Left renal cortex interstitium (tissue), 4 donors: ENCODE measurements at regions not wholly inside any gene's neighbourhood (a gene's known extent, or its start where the extent isn't known, plus 50 kb on each side); places are given as distances from the start of the nearest gene placed in this dataset.

Experiments
- DNase-seq, 4 donors: peaks; one replicate each; pipeline ENCODE4 v3.0.0-alpha.2; 2013; ENCODE audit warnings: low read depth in 4 of 4, low spot score in 2 of 4, missing footprints in 1 of 4

DNA sequence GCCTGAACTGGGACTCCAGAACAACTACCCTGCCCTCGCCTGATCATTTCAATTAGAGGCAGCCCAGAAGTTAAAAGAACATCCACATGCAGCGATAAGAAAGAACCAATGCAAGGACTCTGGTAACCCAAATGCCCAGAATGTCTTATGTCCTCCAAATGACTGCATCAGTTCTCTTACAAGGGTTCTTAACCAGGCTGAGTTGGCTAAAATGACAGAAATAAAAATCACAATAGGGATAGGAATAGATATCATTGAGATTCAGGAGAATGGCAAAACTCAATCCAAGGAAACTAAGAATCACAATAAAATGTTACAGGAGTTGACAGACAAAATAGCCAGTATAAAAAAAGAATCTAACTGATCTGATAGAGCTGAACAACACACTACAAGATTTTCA is 80.1 kb upstream of the PTGFR start:
- DNase-seq, result no peak

DNA sequence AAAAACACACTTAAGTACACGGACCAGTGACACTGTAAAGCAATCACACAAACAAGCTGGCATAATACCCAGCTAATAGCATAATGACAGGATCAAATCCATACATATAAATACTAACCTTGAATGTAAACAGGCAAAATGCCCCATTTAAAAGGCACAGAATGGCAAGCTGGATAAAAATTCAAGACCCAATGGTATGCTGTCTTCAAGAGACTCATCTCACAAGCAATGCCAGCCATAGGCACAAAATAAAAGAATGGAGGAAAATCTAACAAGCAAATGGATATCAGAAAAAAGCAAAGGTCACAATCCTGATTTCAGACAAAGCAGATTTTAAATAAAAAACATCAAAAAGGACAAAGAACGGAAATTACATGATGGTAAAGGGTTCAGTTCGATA is 79.1 kb upstream of the PTGFR start:
- DNase-seq, result no peak

DNA sequence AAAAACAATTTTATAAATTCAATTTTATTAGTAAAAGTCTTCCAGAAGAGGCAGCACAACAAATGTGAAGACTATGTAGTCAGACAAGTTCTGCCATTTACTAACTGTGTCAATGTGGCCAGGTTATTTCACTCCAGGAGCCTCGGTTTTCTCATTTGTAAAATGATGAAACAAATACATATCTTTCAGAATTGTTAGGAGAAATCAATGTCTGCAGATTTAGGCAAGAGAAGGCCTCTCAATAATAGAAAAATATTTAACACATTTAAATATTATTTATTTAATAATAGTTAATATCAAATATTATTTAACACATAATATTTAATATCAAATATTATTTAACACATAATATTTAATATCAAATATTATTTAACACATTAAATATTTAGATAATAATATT is 75.6 kb upstream of the PTGFR start:
- DNase-seq, result no peak

DNA sequence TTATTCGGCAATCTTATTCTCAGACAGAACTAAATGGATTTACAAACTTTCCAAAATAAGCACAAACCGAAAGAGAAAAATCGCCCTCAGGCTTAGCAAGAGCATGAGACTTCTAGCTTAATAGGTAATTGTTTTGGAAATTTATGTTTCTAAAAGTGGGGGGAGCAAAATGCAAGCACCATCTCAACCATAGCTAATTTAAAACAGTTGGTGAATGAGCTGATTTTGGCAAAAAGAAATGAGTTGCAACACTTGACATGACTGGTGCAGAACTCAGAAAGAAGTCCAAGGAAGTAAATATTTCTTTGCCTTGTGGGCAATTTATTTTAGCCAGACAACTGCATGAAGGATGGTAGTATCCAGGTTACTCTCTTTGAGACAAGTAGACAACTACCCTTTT is 71.5 kb upstream of the PTGFR start:
- DNase-seq, result no peak

DNA sequence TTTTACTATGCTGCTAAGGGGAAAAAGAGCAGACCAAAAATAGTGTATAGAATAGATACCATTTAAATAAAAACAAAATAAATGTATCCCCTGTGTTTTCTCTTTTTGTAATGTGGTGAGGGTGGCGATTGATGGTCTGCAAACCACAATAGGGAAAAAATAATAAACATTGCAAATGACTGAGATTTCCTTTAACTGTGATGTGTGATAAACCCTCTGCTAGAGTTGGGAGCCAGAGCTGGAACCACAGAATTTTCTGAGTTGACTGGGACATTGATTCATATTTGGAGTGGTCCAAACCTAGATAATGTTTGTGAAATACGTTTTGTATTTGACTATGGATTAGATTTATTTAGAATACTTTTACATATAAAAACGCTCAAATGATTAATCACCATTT is 70.6 kb upstream of the PTGFR start:
- DNase-seq, result no peak

DNA sequence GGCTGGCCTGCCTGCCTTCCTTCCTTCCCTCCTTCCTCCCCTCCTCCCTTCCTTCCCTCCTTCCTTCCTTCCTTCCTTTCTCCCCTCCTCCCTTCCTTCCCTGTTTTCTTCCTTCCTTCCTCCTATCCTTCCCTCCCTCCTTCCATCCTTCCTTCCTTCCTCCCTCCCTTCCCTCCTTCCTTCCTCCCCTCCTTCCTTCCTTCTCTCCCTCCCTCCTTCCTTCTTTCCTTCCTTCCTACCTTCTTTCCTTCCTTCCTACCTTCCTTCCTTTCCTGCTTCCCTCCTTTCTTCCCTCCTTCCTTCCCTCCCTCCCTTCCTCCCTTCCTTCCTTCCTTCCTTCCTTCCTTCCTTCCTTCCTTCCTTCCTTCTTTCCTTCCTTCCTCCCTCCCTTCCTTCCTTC is 70.1 kb upstream of the PTGFR start:
- DNase-seq, result no peak

DNA sequence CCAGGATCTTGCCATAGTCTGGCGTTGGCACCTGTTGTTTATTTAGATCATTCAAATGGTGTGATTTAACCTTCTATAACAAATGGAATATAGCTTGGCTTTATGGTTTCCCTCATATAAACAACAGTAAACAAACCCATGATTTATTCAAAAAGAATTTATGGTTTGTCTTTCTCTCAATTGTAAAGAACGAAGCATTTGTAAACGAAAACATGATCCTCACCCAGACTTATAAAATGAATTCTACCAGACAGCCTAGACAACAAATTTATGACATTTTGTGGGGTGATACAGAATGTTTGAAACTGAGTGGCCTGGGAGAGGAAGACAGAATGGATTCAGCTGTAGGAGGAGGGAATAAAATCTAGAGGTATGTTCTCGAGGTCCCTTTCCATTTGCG is 66.1 kb upstream of the PTGFR start:
- DNase-seq, result no peak

DNA sequence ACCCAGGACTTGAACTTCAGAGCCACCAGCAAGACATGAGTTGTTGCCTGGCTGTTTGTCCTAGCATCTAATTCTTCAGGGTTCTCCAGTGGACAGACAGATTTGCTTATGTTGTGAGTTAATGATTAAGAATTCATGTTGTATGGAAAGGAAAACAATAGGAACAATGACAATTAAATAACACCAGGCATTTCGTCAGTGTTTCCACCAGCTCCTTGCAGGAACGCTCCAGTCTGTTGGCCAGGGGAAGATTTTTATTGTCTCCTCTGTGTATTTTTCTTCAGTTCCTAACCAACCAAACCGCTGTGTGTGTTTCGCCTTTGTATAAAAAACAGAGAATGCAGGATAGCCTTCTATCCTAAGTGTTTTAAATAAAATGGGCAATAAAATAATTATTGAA is 64.4 kb upstream of the PTGFR start:
- DNase-seq, result no peak

DNA sequence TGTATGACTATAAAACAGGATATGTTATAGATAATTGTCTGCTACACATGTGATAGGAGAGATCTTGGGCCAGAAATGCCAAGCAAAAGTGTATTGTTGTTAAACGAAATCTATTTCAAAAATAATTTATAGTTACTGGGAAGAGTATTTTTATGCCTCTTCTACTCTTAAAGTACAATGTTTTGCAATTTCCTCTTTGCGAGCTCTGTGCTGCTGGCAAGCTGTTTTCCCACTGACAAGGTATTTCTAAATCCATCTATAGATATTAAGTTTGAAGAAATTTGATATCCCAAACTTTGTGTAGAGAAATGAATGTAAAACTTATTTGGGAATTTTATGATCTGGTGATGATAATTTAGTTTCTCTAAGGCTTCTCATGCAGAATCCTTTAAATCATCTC is 63.3 kb upstream of the PTGFR start:
- DNase-seq, result no peak

DNA sequence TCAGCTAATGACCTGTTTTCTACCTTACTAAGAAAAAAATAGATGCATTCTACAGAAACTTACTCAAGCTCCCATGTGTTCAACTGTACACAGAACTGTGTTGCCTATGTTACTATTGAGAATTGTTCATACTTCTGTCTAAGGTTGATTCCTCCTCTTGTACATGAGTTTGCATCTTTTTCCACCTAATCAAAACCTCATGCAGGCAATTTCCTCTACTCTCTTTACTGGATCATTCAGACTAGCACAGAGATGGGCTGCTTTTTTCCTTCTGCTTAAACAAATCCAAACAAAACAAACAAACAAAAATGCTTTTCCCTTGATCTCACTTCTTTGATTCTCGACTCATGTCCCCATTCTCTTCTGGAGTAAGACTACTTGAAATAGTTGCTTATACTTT is 58.8 kb upstream of the PTGFR start:
- DNase-seq, result no peak

DNA sequence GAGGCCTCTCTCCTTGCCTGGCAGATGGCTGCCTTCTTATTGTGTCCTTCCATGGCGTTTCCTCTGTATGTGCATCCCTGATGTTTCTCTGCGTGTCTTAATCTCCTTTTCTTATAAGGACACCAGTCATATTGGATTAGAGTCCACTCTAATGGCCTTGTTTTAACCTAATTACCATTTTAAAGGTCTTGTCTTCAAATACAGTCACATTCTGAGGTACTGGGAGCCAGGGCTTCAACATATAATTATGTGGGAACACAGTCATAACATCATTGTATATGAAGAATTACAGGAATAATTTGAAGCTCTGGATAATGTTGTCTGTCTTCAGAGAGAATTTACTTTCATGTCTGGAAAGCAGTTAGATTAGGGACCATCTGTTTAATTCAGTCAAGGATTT is 56.4 kb upstream of the PTGFR start:
- no peak for DNase-seq

DNA sequence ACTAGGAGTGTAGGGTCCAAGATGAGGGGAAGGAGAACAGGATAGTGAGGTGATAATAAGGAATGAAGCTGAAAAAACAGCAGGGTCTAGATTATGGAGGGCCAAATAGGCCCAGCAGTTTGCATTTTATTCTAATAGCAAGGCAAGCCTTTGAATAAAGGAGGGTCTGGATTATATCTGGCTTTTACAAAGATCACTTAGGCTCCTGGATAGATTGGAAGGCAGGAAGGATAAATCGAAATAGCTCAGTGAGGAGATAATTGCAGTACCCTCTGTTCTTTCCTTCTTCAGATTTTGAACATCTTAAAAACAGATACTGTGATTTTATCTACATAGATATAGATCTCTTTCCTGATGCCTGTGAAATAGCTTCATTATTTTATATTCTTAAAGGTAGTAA is 53.8 kb upstream of the PTGFR start:
- DNase-seq, result no peak

DNA sequence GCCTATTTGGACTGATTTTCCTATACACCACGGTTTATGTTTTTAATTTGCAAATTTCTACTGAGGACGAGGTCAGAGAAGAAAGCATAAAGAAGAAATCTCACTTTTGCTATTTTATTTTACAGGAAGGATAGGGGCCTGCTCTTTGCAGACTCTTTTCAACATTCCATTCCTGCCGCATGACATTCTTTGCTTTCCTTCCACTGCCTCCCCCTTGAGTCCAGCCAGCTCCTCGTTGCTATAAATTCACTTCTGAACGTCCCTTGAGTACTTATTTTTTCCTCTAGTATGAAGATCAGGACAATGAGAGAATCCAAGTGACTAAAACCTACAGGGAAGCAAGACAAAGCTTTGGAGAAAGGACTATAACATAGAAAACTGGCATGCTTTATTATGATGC is 53.4 kb upstream of the PTGFR start:
- DNase-seq, result no peak

DNA sequence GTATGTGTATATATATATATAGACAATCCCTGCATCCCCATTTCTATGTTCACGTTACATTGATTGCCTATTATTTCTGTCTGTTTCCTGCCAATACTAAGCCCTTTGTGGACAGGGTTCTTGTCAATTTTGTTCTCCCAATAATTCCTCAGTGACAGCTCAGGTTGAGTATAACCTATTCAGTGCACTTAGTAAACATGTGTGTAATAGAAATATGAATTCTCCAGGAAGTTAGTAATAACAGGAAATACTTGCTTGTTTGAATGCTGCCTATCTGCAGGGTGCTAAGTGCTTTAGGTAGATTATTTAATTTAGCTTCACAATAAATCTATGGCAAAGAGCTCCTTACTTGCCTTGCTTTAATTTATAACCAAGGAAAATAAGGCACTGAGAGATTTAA is 52.8 kb upstream of the PTGFR start:
- DNase-seq, result no peak

DNA sequence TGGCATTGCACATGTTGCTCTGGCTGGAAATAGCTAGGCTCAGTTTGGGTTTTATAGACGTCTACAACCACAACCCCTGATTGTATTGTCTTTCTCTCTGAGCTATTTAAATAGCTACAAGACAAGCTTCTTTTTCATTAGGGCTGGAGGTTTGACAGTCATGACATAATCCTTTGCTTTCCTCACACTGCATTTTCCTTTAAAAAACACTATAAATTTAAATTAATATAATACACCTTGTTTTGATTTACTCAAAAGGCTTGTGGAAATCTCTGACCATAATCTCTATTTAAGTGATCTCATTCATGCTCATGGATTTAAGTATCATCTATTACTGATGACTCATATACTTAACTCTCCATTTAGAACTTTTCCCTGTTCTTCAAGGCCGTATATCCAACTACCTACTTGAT is 50.4 kb upstream of the PTGFR start:
- DNase-seq, result no peak
